ENCODE measurements at regions not wholly inside any gene's neighbourhood (a gene's known extent, or its start where the extent isn't known, plus 50 kb on each side); places are given as distances from the start of the nearest gene placed in this dataset.

GRCh38 chr11:109804911-109805310 is 288.3 kb upstream of the ZC3H12C start:
- no peak for DNase-seq (ENCODE audit: low spot score)

GRCh38 chr11:109806205-109806604 is 287.0 kb upstream of the ZC3H12C start:
- no peak for DNase-seq (ENCODE audit: low spot score)

- no peak for DNase-seq (ENCODE audit: low spot score)
These were observed 284.6 kb upstream of the ZC3H12C start for GRCh38 chr11:109808569-109808968.

DNA sequence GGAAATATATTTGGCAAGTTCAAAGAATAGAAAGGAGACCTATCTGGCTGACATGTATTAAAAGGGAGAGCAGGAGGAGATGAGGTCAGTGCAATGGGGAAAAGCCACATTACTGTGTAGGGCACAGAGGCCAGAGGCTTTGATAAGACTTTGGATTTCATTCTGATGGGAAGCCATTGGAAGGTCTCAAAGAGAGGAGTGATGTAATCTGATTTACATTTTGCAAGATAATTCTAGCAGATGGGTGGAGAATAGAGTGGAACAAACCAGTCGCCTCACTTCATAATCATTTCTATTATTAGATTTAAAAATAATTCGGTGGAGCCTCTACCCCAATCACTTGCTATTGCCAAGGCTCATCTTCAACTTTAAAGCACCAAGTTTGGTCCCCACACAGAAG is 278.4 kb upstream of the ZC3H12C start:
- no peak for DNase-seq (ENCODE audit: low spot score)

- DNase-seq (ENCODE audit: low spot score): no peak
These were observed 277.6 kb upstream of the ZC3H12C start for GRCh38 chr11:109815500-109816150.

DNA sequence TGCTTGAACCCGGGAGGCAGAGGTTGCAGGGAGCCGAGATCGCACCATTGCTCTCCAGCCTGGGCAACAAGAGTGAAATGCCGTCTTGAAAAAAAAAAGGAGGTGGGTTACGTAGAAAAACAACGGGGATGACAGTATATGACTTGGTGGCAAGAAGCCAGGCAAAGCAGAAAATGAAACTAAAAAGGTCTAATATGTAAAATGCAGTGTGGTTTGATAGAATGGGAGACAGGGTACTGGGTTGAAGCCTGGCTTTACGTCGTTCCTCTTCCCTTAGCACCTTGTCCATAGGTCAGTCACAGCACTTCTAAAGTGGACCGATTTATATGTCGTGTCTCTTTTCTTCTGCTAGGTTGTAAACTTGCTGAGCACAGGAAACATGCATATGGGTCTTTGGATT is 274.9 kb upstream of the ZC3H12C start:
- DNase-seq (ENCODE audit: low spot score): no peak

DNA sequence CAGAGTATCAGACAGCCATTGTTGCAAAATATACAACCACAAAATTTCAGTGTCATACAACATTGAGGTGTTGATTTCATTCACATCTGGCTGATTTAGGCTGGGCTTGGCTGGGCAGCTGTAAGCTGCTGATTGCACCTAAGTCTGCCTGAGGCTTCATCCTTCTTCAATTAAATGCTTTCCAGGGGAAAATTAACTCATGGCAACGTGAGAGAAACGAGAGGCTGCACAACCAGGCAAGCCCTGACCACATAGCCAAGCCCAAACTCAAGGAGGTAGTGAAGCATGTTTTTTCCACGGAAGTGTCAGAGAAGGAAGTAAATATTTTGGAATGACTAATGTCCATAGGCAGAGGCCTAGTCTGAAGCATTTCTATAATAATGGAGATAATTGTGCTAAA is 273.8 kb upstream of the ZC3H12C start:
- DNase-seq (ENCODE audit: low spot score): no peak

DNA sequence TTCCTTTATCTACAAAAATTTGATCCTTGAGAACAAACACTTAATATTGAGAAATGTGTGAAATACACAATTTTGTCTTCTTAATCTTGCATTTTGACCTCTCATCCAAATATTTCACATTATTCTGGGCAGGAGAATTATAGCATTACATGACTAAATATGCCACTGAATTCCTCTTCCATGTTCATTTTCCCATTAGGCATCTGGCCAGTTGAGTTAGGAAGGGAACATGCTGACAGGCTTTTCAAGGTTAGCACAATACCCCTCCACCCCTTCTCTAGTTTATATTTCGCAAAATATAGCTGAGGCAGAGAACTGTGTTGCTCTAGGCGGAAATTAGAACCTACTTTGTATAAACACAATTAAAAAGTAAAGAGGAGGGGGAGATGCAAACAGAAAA is 271.7 kb upstream of the ZC3H12C start:
- no peak for DNase-seq (ENCODE audit: low spot score)

DNA sequence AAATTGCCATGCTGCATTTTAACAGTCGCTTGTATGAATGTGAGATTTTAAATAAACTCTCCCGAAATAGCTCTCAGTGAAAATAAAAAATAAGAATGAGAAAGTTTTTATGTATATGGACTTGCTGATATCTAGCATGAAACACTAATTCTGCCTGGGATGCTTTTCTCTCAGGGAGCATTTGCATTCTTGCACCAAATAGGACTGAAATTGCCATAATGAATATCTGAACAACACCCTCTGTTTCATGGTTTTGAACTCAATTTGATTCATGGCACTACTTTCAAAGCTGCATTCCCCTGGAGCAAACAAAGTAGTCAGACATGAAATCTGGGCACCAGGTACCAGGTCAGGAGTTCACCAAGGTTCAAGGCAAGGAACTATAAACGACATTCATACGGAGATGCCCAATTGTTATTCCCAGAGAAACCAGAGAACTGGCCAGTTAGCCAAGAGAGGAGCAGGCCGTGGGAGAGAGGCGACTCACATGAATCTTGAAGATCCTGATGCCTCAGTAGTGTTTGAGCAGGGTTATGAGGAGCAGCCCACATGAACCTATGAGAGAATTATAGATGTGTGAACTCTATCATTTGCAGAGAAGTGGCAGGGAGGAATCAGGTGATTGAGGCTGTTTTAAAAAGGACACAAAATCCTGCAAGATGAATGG is 270.6 kb upstream of the ZC3H12C start:
- no peak for DNase-seq (ENCODE audit: low spot score)

DNA sequence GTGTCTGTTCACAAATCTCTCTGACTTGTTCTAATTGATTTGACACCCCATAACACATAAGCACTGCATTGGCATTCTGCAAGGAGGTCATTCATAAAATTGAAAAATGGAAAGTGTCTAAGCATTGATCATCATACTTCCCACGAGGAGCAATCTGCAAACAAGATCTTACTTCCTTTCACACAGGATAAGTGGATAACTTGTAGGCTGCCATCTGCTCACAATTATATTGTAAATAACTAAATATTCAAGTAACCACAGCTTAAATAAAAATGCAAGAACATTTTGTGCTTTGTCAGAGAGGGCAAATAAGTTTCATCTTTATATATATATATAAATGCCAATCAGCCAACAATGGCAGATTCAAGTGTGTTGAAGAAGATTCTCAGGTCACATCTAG is 264.8 kb upstream of the ZC3H12C start:
- DNase-seq (ENCODE audit: low spot score): no peak

DNA sequence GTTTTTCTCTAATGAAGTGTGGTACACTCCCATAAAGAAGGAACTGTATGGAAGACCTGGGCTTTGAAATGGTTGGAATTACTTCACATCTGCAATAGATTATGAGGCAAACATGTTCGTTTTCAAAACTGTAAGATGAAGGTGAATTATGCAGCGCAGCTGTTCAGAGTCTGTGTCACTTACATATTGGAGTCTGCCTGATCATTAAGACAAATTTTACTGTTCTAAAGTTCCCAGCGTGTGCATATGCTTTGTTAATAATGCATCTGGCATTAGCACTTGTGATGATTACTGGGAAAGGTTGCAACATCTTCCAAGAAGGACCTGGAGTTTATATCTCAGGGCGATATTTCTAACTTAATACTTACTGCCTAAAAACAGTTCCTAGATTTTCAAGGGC is 255.2 kb upstream of the ZC3H12C start:
- no peak for DNase-seq (ENCODE audit: low spot score)

GRCh38 chr11:109845437-109845836 is 247.8 kb upstream of the ZC3H12C start:
- DNase-seq (ENCODE audit: low spot score): no peak

GRCh38 chr11:109847621-109848020 is 245.6 kb upstream of the ZC3H12C start:
- no peak for DNase-seq (ENCODE audit: low spot score)

- DNase-seq (ENCODE audit: low spot score): no peak
These were observed 244.1 kb upstream of the ZC3H12C start for GRCh38 chr11:109849051-109849450.

- no peak for DNase-seq (ENCODE audit: low spot score)
These were observed 243.2 kb upstream of the ZC3H12C start for GRCh38 chr11:109849946-109850345.

GRCh38 chr11:109851780-109852390 is 241.3 kb upstream of the ZC3H12C start:
- no peak for DNase-seq (ENCODE audit: low spot score)

- no peak for DNase-seq (ENCODE audit: low spot score)
These were observed 239.9 kb upstream of the ZC3H12C start for GRCh38 chr11:109853156-109853776.

GRCh38 chr11:109854731-109855130 is 238.5 kb upstream of the ZC3H12C start:
- DNase-seq (ENCODE audit: low spot score): no peak

DNA sequence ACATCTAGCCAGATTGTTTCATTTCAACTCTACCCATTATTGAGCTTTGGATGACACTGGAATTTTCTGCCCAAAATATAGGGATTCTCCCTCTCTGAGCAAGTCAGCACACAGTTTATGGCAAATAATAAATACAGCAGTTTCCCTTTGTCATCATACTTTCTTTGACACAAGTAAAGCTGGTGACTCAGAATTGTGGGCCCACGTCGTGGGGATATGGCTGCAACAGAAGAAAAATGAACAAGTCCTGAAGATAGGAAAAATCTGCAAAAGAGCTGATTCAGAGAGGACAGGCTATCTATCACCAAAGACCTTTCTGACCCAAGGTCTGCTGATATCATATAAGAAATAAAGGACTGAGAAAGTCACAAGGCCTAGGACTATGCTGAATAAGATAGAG is 236.3 kb upstream of the ZC3H12C start:
- DNase-seq (ENCODE audit: low spot score): no peak

- DNase-seq (ENCODE audit: low spot score): no peak
These were observed 235.6 kb upstream of the ZC3H12C start for GRCh38 chr11:109857637-109858036.

DNA sequence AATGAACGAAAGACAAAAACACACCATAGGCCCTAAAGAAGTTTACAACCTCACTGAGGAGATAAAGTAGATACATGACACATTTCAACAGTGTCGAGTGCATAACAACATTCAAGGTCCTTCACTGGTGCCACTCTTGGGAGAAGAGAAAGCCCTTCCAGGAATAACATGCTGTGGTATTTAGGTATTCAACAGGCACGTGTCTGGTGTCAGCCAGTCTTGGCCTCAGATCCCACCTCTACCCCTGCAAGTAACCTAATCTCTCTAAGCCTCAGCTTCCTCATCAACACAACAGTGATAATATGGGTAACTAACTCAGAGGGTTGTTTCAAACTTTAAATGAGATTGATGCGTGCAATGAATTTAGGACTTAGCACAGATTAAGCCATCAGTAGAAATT is 235.0 kb upstream of the ZC3H12C start:
- DNase-seq (ENCODE audit: low spot score): no peak

DNA sequence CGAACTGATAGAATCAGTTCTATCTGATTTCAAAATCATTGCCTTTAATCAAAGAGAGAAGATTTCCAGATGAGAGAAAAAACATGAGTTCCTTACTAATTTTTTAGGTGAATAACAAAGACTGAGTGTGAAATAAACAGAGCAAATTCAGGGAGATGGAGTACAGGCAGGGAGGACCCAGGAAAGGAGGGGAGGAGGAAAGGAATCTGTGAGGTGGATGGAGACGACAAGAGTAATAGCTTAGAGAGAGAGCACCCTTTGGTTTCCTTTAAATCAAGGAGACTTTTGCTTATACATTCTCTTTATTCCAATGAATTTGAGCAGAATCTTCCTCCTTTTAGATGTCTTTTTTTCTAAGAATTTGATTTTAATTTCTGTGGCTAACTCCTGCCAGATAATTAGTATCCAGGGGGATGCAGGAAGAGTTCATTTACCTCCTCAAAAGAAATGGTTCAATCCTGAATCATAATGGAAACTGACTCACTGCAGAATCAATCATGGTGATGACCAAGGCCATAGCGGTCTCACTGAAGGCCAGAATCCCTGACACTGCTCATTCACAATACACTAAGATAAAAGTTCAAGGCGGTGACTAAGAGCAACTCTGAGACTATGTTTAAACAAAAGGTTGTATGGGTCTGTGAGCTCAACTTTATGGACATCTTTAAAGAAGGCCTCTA is 234.0 kb upstream of the ZC3H12C start:
- DNase-seq (ENCODE audit: low spot score): no peak

- DNase-seq (ENCODE audit: low spot score): no peak
These were observed 230.4 kb upstream of the ZC3H12C start for GRCh38 chr11:109862835-109863234.
